Epithelial cell of proximal tubule (primary cell): ENCODE measurements at regions not wholly inside any gene's neighbourhood (a gene's known extent, or its start where the extent isn't known, plus 50 kb on each side); places are given as distances from the start of the nearest gene placed in this dataset.

Experiments used
- DNase-seq: peaks from one replicate; pipeline ENCODE4 v3.0.0-alpha.2; 2011; ENCODE audit warnings: low read depth
- H3K4me3 ChIP-seq: 2 replicates; pipeline ENCODE4 v1.5.1; 2011; ENCODE audit warnings: low read depth, mild to moderate bottlenecking, low read length
- CTCF ChIP-seq: conservative IDR thresholded peaks from 2 replicates; pipeline ENCODE4 v1.5.1; 2012; ENCODE audit warnings: low read depth, mild to moderate bottlenecking, low read length

GRCh38 chr4:104589264-104589868 lies 94.7 kb upstream of the CXXC4 start:
- TF ChIP-seq CTCF = no peak
- DNase-seq = no peak
- H3K4me3 ChIP-seq = no peak overlapping the region

DNA sequence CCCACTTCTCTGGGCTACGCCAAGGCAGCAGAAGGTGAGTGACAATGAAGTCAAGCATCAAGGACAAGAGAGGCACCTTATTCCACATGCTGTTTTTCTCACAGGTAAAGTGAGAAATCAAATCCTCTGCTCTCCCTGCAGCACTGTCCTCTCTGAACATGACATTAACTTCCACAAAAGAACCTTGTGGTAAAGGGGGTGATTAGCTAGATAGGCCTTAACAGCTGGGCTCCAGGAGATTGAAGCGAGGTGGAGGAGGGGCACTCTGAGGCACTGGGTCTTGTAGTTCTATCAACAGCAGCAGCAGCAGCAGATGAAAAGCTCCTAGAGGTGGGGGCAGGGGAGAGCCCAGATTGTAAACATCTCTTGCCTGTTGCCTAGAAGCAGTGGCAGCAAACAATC lies 96.8 kb upstream of the CXXC4 start:
- DNase-seq = no peak
- TF ChIP-seq CTCF = no peak
- no peak overlapping the region for H3K4me3 ChIP-seq

DNA sequence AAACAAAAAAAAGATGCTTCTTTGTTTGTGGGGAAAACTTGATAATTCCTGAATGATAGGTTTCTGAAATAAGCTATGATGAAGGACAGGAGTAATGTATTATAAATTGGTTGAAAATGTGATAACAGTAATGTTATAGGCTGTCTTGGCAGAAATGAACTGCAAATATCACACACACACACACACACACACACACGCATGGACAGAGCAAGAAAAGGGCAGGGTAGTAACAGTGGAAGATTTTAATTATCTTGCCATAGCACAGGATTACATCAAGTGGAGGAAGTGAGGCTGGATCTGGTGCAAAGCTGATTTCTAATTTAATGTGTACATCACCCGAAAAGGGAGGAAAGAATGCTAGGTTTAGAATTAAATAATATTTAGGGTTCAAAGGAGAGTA lies 97.5 kb upstream of the CXXC4 start:
- DNase-seq = no peak
- TF ChIP-seq CTCF = no peak
- H3K4me3 ChIP-seq = no peak overlapping the region

GRCh38 chr4:104593019-104593418 lies 98.3 kb upstream of the CXXC4 start:
- DNase-seq = no peak
- no peak overlapping the region for H3K4me3 ChIP-seq

GRCh38 chr4:104596189-104596588 lies 101.5 kb upstream of the CXXC4 start:
- TF ChIP-seq CTCF = no peak
- no peak for DNase-seq
- no peak overlapping the region for H3K4me3 ChIP-seq

More at GRCh38 chr4:104593019-104593418, 98.3 kb upstream of the CXXC4 start:
- no peak for TF ChIP-seq CTCF

DNA sequence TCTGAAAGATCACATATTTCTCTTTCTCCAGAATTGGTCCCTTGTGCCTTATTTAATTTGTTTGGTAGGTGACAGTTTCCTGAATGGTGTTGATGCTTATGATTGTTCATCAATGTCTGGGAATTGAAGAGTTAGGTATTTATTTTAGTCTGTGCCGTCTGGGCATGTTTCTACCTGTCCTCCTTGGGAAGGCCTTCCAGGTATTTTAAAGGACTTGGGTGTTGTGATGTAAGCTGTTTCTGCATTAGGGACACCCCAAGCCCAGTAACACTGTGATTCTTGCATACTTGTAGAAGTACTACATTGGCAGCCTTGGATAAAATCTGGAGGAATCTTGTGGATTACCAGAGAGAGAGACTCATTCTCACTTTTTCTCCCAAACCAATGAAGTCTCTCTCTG lies 120.8 kb upstream of the CXXC4 start:
- TF ChIP-seq CTCF = no peak
- DNase-seq = no peak
- H3K4me3 ChIP-seq = no peak overlapping the region

DNA sequence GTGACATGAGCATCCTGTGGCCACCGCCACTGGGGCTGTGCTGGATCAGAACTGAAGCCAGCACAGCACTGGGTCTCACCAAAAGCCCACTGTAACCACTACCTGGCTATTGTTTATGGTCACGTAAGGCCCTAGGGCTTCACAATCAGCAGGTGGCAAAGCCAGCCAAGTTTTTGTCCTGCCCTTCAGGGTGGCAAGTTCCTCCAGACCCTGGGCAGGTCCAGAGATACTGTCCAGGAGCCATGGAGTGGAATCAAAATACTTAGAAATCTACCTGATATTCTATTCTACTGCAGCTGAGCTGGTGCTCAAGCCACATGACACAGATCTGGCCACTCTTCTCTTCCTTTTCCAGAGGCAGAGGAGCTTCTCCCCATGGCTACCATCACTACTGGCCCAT lies 121.2 kb upstream of the CXXC4 start:
- no peak for TF ChIP-seq CTCF
- DNase-seq = no peak
- no peak overlapping the region for H3K4me3 ChIP-seq
